ENCODE measurements at regions not wholly inside any gene's neighbourhood (a gene's known extent, or its start where the extent isn't known, plus 50 kb on each side); places are given as distances from the start of the nearest gene placed in this dataset.
"Not testable (repeated sequence)": the region's sequence is repeated elsewhere in the genome, so short reads cannot be mapped to it uniquely, and the experiment has no call there.

DNA sequence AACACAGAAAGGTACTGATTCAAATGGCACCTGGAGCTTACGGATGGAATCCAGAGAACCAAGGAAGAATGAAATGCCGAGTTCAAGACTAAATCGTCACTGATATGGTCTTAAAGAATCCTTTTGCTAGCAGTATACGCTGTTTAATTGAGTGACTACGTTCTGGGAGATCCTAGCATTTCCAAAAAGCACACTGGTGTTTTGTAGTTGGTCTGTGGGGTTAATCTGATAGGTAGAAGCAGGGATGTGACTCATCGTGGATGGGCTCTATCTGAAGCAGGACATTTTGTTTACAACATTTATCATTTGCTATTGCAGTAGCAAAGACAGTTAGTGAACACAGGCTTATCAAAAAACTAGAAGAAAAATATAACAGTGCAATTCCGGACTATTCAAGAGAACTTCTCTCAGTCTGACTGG is 169.2 kb upstream of the HMGA2 start:
- no peak for DNase-seq (ENCODE audit: low read depth in 2 of 2)

GRCh38 chr12:65656156-65656882 is 168.0 kb upstream of the HMGA2 start:
- no peak for DNase-seq (ENCODE audit: low read depth in 2 of 2)

DNA sequence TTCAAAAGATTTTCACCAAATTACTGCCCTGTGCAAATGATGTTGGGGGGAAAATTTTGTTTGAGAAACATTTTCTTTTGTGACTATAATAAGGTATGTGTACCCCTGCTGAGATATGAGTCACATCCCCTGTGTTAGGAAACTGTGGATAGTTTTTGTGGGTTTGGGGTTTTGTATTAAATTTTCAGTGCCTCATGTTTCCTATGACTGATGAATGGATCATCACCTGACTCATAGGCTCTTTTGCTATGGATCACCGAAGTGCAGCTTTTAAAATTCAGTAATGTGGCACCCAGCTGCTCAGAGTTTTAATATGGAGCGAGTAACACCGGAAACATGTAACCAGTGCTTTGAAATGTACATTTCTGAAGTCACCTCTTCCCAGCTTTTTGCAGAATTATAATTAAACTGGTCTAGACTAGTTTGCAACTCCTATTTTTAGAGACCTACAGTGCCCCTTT is 167.4 kb upstream of the HMGA2 start:
- no peak for DNase-seq (ENCODE audit: low read depth in 2 of 2)

GRCh38 chr12:65657635-65658034 is 166.6 kb upstream of the HMGA2 start:
- DNase-seq (ENCODE audit: low read depth in 2 of 2): no peak

DNA sequence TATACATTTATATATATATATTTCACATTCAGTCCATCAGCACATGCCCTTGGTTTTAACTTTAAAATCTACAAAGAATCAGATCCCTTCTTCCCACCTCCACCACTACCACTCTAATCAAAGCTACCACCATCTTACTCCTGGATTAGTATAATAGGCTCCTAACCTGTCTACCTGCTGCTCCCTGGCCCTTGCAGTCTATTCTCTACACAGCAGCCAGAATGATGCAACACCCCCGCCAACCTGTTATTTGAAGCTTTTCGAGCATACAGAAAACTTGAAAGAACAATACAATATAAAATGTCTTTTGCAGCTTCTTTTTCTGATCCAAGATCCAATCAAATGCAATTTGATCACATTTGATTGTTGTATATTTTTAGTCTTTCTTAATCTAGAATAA is 165.9 kb upstream of the HMGA2 start:
- DNase-seq (ENCODE audit: low read depth in 2 of 2): no peak

DNA sequence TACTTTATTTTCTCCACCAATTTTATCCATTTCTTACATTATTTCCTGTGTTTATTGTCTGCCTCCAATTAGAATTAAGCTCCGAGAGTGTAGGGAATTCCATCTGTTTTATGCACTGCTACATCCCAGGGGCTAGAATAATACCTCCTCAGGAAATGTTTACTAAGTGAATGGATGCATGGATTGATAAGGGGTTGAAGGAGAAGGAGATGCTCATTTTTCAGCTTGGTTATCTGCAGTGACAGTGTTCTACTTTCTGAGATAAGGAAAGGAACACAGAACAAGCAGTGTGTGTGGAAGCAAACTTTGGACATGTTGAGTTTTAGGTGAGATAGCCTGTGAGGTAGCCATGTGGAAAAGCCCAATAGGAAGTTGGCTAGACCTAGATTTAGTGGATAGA is 164.6 kb upstream of the HMGA2 start:
- DNase-seq (ENCODE audit: low read depth in 2 of 2): no peak

DNA sequence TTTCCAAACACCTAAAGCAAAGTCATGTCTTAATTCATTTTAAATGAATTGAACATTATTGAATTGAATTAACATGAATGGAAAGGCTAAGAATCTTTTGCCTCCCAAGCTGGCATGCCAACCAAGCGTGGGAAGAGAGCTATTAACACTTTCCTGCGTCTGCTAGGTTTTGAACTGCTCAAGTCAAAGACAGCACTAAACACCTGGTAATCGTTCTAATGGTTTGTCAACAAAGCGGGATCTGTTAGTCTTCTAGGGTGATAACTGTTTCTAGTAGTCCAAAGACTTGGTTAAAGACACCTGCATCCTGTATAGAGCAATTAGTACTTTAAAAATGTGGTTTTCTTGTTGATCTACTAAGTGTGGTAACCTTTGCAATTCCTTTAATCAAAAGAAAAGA is 164.2 kb upstream of the HMGA2 start:
- no peak for DNase-seq (ENCODE audit: low read depth in 2 of 2)

- DNase-seq (ENCODE audit: low read depth in 2 of 2): no peak
Measured at GRCh38 chr12:65660836-65661235, 163.4 kb upstream of the HMGA2 start.

GRCh38 chr12:65662590-65662989 is 161.7 kb upstream of the HMGA2 start:
- no peak for DNase-seq (ENCODE audit: low read depth in 2 of 2)

GRCh38 chr12:65663097-65663496 is 161.2 kb upstream of the HMGA2 start:
- DNase-seq (ENCODE audit: low read depth in 2 of 2): no peak

DNA sequence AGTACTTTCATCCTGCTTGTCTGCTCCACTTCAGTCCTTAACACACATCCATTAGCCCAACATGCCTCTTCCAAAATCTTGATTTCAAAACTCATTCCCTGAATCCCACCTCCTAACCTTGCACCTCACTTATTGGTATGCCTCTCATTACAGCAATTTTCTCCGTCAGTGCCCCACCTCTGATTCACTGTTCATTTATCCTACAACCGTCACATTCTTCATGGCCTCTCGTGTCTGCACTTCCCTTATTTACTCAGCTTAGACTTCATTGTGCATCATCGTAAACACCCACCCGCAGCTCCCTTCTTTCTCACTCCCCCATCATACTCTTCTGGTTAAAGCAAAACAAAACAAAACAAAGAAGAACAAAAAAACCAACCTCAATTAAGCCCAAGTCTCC is 160.6 kb upstream of the HMGA2 start:
- DNase-seq (ENCODE audit: low read depth in 2 of 2): no peak

- DNase-seq (ENCODE audit: low read depth in 2 of 2): no peak
Measured at GRCh38 chr12:65664715-65665250, 159.5 kb upstream of the HMGA2 start.

DNA sequence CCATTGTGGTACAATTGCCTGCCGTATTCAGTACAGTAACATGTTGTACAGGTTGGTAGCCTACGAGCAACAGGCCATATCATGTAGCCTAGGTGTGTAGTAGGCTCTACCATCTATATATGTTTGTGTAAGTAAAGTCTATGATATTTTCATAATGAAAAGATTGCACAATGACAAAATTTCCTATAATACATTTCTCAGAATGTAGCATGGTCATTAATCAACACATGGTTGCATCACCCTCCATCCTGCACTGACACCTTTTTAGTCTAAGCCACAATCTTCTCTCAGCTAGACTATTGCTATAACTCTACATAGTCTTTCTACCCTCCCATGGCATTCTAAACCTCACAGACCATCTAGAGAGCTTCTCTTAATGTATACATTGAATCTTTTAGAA is 158.5 kb upstream of the HMGA2 start:
- no peak for DNase-seq (ENCODE audit: low read depth in 2 of 2)

GRCh38 chr12:65666876-65667275 is 157.4 kb upstream of the HMGA2 start:
- DNase-seq (ENCODE audit: low read depth in 2 of 2): no peak

- no peak for DNase-seq (ENCODE audit: low read depth in 2 of 2)
Measured at GRCh38 chr12:65667932-65668331, 156.4 kb upstream of the HMGA2 start.

DNA sequence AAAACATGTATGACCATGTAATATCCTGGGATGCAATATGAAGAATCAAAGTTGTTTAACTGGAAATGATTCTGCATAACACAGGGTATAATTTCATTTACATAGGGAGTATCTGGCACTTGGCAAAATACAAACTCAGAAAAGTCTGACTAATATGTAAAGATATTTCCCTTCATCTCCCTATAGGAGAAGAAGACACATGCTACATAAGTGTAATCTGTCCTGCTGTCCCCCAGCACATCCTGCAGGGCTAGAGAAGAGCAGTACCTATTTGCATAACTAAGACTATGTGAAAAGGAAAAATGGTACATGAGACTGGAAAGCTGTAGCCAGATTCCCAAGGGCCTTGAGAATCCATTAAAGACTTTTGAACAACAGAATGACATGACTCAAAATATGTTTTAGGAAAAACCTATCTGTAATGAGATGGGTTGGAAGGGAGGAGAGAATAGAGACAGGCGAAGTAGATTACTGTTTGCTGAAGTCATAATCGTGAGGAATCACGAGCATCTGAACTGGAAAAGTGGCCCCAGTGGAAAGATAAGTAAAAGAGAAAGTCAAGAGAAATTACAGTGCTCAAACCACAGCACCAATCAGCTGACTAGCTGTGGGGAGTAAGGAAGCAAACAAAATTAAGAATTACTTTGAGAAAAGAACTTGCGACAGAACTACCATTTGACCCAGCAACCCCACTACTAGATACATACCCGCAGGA is 155.1 kb upstream of the HMGA2 start:
- no peak for DNase-seq (ENCODE audit: low read depth in 2 of 2)

GRCh38 chr12:65670775-65671174 is 153.5 kb upstream of the HMGA2 start:
- no peak for DNase-seq (ENCODE audit: low read depth in 2 of 2)

DNA sequence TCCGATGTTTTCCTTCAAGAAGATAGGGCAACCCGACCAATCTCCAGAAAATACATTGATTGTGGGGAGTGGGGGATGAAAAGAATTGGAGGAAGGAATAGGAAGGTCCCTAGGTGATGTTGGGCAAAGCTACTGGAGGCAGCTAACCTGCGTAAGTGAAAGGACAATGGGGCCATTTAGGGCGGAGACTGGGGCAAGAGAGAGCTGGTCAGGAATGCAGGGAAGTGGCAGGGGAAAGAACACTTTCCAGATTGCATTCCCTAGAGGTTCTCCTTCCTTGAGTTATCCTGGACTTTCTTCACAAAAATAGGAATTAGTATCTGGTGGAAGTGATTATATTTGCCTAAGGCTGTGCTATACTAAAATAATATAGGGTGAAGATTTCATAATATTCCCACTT is 151.8 kb upstream of the HMGA2 start:
- no peak for DNase-seq (ENCODE audit: low read depth in 2 of 2)

DNA sequence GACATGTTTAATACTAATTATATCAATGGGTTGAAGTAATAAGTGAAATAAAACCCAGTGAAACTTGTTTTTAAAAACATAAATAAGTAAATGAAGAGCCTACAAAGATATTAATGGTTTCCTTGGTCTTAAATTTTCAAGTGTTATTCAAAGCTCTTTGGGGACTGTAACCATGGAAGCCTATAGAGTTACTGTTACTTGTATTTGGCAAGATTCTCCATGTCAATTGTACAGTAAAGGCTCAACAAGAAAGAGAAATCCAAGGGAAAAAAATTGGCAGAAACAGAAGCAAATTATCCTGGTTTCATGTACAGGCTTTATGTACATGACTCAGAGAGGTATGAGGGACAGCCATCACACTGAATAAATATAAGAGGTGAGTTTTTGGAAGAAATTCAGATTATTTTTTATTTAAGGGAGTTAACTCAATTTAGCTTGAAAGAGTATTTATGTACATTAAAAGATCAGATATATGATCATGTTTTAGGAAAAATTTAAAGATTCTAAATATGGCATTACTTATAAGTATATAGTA is 151.1 kb upstream of the HMGA2 start:
- DNase-seq (ENCODE audit: low read depth in 2 of 2): no peak

DNA sequence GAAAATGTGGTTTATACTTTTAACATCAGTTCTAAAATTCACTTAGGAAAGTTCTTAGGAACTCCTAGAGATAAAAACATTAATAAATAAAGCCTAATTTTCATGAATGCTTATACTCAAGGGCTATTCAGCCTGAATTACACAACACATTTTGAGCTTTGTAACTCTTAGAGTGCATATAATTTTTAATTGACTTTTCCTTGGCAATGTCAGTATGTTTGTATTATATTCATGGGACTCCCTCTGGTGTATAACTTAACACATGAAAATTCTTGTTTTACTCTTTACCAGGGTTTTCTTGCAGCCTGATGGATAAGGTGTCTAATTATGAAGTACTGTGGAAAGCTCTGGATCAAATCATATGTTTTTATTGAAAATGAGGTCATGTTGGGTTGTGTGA is 150.6 kb upstream of the HMGA2 start:
- no peak for DNase-seq (ENCODE audit: low read depth in 2 of 2)

- DNase-seq (ENCODE audit: low read depth in 2 of 2): no peak
Measured at GRCh38 chr12:65675141-65675621, 149.1 kb upstream of the HMGA2 start.

- not testable (repeated sequence) for DNase-seq (ENCODE audit: low read depth in 2 of 2)
Measured at GRCh38 chr12:65678172-65678571, 146.1 kb upstream of the HMGA2 start.

- no peak for DNase-seq (ENCODE audit: low read depth in 2 of 2)
Measured at GRCh38 chr12:65681226-65681625, 143.1 kb upstream of the HMGA2 start.

Data from stimulated activated CD8-positive, alpha-beta memory T cell treated with anti-CD3 and anti-CD28 coated beads, Interleukin-2, amount 100 ng/mL, for 1 hour (primary cell).